ENCODE measurements at regions not wholly inside any gene's neighbourhood (a gene's known extent, or its start where the extent isn't known, plus 50 kb on each side); places are given as distances from the start of the nearest gene placed in this dataset.

- no peak for TF ChIP-seq CTCF (IDR thresholded peaks at IDR 0.05)
- TF ChIP-seq POLR2A (IDR thresholded peaks at IDR 0.05): no peak
Observed at GRCh38 chr10:65611592-65611991, 1314.2 kb upstream of the LRRTM3 start.

All from esophagus squamous epithelium (tissue), 4 donors.